GM19351 (cell line): ENCODE measurements at regions not wholly inside any gene's neighbourhood (a gene's known extent, or its start where the extent isn't known, plus 50 kb on each side); places are given as distances from the start of the nearest gene placed in this dataset.
"Not testable (repeated sequence)": the region's sequence is repeated elsewhere in the genome, so short reads cannot be mapped to it uniquely, and the experiment has no call there.

Experiments
- ATAC-seq: cut with Tn5 transposase; IDR thresholded peaks from one replicate; pipeline ENCODE4 v1.9.1; 2021; ENCODE audit warnings: mild to moderate bottlenecking, moderate library complexity; ENCODE audit not compliant: unreplicated experiment

DNA sequence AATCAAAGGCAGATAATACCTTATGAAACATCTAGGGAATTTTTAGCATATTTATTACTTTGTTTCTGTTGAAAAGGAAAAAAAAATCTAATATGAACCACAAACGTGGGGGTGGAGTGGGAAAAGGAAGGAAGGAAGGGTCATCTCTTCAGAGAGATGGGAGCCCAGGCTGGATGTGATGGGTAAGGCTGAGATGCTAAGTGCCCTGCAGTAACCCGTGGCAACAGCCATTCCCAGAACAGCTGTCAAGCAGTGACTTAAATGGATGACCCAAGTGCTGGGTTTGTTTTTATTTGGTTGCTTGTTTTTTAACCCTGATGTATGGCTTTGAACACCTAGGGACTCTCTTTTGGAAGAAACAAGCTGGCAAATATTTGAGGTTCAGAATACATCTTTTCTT lies 50.7 kb upstream of the KLF7 start:
- ATAC-seq, result no peak

DNA sequence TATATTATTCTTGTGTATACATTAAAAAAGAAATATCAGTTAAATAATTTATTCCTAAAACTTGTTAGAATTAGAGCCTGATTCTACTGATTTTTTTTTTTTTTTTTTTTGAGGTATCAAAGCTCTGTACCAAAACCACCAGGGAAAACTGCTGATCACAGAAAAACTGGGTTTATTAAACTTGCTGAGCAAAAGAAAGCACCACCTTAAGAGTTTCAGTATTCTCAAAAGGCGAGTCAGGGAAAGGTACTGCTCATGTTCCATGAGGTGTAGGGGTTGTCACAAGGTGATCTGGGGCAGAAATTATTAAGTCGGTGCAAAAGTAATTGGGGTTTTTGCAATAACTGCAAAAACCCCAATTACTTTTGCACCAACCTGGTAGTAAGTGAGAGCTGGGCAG lies 51.7 kb upstream of the KLF7 start:
- ATAC-seq, result no peak

DNA sequence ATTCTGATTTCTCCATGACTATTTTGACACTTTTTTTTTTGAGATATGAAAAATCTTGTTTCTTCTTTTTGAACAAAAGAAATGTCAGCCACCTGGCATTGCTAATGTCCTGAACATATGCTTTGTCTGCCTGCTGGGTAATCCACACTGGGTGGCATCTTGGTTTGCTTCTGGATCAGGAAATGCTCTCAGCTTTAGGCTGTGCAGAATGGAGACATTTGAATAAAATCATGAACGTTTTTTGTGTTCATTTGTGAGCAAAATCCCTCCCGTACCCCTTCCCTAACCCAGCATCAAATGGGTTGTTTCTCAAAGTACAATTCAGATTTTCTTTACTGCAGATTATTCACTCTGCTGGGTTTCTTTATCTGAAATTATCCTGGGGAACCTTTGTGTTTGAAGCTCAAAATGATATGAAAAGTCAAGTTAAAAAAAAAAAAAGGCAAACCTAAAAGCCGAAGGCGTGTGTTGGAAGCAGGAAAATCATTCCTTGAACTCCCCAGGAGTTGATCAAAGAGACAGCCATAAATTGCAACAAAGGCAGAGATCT lies 53.4 kb upstream of the KLF7 start:
- no peak for ATAC-seq

DNA sequence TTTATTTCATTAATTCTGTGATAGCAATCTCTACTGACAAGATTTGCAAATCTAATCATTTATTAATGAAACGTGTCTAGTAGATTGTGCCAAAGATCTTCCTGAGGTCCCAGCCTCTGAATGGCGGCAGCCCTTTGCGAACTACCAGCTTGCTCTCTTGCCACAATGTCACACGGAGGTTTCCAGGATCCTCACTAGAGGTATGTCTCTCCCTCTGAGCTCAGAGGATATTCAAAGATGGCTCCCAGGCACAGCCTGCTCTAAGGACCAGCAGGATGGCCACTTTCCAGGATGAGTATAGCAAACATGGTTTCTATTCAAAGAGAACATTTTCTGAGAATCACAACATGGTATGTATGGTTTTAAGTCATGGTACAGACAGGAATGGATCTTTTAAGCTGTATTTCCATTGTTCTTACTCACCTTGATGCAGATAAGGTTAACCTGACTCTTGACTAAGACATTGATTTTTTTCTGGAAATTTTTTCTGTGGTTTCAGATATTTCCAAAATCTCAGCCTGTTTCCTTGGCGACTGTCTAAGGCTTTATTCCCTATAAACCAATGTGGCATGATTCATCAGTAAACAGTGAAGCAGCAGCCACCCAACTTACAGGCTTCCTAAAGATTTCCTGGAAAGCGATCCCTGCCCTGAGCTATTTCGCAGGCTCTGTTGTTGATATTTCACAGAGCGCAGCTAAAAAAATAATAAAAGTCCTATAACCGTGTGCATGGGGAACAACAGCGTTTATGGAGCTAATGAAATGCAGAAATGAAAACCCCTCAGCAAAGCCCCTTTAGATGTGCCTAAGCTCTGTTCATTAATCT lies 54.1 kb upstream of the KLF7 start:
- ATAC-seq, result no peak

DNA sequence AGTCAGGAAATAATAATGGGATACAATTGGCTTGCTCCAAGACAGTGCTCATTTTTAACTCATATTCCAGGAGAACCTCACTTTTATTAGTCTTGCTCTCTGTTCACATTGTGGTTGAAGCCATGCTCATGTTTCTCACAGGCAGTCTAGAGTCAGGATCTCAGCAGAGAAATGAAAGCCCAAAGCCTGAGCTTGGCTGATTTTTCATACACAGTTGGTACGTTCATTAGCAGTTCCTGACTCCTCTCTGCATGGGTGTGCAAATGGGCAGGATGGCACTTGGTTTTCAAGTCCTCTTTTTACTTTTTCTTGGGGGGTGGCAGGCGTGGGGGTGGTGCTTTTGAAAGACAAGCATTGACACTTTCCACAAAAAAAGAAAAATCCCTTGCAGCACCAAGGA lies 56.0 kb upstream of the KLF7 start:
- ATAC-seq, result no peak

DNA sequence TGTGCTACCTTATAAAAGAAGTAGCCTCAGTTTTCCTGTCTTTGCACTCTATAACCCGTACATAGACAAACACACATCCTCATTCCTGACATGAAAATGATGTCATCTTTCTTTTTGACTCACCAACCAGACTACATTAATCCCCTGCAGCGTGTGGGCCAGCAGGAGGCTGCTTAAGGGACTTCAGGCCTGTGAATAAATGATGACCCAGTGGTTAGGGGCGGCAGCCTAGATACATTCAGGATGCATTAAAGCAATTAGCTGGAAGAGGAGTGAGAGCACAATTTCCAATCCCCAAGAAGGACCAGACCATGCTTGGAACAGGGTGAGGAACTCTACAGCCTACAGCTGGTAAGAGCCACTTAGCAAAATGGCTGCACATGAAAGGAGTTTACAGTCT lies 57.3 kb upstream of the KLF7 start:
- peak; percentile 85 for ATAC-seq

DNA sequence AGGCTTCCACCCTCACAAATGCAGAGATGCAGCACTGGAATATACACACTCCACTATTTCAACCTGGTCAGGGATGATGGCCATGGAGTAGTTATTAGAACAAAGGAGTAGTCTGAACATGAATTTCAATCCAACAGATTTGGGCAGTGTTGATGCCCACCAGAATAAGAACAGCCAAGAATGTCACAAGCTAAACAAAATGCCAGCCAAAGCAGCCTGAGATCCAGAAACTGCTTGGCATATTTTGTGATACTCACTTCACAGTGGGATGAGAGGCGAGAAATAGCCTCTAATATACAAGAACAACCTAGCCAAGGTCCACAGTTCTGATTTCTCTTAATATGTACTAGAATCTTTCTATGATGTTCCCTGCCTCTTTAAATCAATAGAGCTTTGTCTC lies 58.6 kb upstream of the KLF7 start:
- ATAC-seq, result no peak

DNA sequence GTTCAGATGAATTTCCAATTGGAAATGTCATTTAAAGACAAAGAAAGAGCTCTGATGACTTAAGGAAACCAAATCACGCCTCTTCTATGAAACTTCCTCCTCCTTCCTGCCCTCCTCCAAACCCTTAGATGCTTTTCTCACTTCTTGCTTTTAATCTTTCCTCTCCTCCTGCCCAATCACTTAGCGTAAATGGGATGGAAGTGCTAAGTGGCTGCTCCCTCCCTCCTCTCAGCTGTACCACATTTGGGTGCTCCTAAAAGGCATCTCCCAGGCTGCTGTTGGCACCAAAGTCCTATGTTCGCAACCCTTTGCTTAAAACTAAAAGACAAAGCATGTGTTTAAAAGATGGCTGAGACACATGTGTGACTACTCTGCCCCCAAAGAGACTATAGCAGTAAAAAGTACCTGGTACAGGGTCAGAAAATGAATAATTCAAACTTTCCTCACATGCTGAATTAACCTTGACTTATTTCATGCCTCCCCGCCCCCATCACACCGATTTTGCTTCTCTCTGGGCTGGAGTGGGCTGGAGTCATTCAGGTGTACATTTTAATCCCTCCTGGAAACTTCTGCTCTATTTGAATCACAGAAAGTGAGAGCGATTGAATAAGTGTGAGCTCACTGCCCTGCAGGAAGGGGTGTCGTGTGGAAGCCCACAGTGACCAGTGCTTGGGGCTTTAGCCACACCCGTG lies 59.2 kb upstream of the KLF7 start:
- no peak for ATAC-seq

DNA sequence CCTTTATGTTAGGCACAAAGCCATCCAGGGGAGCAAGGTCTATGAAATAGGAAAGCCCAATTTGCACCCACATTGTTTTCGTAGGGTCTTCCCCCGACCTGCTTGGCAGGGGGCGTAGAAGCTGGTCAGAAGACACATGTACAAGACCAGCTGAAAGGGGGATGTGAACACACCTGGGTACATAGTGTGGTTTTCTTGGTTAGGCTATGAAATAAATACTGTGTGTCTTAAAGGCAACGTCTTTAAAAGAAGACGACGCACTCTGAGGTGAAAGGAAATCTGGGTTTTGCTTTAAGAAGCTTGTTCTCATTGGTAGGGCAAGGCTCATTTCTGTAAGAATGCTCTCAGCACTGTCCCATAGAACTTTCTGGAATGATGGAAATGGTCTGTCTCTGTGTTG lies 60.0 kb upstream of the KLF7 start:
- ATAC-seq, result no peak

DNA sequence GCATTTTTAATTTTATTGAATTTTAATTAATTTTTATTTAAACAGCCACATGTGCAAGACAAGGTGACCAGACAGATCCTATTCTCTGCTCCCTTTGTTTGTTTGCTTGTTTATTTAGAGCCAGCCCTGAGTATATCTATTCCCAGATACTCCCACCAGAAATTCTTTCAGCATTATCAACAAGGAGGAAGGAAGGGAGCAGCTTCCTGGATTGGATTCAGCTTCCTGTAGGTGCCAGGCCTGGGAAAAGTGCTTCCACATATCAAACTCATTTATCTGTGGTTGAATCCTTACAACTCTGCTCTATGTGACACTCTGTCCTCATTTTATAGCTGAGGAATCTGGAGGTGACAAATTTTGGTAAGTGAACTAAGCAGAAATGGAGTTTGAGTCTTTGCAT lies 60.5 kb upstream of the KLF7 start:
- ATAC-seq, result no peak

DNA sequence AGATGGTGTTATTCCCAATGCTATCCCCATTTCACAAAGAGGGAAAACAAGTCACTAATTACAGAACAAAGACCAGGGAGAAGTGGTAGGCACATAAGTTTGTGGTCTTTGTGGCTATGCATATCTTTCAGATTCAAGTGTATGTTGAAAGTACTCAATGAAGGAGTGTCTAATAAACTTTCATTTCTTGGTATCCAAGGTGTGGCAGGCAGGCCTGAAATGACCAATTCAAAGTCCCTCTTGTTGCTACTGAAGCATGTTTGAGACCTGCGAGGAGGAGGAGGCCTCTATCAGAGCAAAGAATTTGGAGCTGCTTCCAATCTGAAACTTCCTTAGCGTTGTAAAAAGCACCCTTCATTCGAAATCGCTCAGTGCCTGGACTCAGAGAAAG lies 60.9 kb upstream of the KLF7 start:
- ATAC-seq, result peak; percentile 45

DNA sequence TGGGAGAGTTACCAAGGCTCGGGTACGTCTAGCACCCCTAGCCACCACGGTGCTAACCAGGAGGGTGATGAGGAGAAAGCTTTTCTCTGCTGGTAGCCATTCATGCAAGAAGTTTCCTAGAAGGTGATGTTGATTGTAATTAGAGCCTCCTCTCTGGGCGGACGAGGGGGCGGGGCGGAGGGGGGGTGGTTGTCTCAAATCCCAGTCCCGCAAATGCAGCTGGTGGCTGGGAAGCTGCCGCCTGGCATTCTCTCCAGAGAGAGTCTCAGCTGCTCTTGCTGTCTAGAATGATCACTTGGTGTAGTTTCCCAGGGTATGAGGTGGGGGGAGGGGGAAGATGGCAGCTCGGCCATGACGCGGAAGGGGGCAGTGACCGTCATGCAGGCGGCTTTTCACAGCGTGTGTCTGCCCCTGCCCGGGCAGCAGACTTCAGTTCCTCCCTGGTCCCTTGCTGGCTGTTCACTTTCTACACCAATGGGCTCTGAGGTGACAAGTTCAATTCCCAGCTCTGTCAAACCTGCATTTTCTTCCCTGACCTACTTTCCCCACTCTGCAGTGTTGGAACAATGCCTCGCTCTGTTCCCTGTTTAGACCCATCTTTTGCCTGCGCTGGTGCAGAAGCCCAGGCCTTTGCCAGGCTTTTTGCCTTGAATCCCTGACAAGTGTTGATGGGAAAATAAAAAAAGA lies 61.5 kb upstream of the KLF7 start:
- ATAC-seq, result no peak

DNA sequence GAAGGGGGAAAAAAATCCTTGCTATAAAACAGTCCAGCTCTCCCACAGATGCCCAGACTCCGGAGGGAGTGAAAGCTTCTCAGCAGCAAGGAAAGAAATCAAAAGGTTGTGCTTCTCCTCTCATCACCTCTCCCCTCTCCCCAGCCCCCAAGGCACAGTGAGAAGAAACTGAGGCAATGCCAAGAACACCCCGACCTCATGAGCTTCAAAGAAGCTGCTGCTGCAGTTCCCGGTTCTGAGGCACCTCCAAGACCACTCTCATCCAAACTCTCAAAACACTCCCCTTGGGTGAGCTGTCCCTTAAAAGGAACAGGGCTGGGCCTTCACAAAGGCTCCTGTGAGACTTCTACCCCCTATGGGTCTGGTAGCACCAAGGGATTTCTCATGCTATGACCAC lies 62.0 kb upstream of the KLF7 start:
- no peak for ATAC-seq

DNA sequence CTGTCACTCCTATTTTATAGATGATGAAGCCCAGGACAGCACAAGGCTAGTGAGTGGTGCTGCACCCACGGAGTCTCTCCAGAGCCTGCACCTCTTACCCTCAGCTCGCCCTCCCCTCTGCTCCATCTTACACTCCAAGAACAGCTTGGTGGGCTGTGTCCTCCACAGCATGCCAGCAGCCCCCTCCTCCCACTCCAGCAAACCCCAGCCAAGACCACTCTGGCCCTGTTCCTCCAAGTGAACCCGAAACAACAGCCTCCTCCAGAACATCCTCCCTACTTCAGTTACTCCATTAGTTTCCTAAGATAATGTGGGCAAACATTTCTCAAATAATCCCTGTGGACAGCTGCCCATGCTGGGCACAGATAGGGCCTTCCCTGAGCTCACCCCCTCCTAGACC lies 62.7 kb upstream of the KLF7 start:
- no peak for ATAC-seq

DNA sequence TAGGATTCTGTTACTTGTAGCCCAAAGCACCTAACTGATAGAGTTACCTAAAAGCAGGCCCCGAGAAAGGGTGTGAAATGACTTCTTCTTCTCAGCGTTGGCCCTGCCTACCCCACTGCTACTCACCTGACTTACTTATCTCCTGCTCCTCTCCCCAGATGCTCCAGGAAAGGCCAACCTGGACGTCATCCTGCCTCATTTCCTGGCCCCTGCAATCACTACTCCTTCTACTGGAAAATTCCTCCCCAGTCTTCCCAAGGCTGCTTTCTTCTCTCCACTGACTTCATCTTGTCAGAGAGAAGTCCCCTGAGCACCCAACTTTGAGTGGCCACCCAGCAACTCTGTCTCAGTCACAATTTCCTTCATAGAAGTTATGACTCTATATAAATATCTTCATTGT lies 63.4 kb upstream of the KLF7 start:
- no peak for ATAC-seq

DNA sequence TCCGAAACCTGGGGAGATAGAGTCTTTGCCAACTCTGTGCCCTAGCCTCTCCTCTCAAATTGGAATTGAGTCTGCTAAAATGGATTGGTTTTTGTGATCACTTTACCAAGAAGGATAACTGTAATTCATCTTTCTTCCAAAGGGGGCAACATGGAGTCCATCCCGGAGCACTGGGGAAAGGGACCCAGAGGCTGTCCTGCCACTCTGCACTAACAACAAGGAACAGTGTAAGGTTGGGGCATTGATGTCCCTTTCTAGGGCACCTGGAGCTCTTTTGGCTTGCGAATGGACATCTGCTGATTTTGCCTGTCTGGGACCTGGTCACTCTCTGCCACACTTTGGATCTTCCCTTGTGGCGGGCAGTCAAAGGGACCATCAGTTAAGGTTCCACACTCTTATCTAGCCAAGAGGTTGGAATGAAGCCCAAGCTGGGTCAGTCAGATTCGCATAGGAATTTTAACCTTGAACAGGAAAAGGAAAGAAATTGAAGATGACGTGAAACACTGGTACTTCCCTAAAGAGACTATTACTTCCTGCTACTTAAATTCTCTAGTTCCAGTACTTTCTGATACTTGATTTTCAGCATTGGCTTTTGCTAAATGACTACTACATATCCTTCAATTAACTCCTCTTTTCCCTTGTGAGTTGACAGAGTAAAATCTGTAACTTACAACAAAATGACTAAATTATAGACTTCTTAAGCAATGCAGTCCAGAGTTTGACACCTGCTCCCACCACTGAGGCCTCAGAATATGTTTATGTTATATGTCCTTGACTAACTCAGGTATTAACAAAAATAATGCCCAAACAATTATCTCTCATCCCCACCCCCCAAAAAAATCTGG lies 64.7 kb upstream of the KLF7 start:
- ATAC-seq, result no peak

DNA sequence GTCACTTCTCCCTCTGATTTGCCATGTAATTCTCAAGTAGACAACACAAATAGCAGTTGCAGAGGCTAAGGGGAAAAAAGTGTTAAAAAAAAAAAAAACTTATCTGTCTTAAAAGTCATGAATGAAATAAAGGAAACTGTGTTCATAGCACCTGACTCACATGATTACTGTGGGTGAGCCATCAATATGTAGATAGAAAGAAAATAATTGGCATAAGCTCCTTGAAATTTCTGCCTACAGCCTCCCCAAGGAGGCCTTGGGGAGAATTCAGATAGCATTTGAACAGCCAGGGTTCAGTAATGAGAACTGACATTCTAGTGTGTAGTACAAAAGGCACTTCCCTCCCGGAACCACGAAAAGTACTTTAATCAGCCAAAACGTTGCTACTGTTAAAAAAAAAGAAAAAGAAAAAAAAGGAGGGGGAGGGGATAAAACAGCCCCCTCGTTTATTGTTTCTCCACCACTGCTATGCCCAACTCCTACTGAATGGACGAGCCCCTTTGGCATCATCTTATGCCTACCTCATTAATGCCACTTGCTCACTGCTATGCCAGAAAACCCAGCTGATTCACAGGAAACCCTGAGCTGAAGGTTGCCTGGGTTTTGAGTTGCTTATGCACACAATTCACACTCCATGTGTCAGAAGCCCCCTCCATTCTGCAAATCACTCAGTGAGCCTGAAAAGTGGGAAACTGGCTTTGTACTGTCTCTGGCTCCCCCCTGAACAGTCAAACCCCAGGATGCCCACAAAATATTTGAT lies 65.5 kb upstream of the KLF7 start:
- no peak for ATAC-seq

DNA sequence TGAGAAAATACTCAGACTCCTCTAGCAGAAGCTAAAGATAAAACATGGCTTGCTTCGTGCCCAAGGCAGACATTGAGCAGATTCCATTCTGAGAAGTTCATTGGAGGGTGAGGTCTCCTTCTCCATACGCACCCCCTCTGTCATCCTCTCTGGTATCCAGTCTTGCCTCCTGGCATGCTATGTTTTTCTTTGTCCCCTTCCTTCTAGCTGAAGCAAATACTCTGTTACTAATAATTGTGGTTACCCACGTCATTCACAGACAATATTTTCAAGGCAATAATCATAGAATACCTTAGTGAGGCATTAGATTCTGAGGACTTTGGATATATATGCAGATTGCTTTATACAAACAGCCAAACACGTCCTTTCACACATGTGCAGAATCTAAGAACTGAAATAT lies 66.2 kb upstream of the KLF7 start:
- no peak for ATAC-seq

DNA sequence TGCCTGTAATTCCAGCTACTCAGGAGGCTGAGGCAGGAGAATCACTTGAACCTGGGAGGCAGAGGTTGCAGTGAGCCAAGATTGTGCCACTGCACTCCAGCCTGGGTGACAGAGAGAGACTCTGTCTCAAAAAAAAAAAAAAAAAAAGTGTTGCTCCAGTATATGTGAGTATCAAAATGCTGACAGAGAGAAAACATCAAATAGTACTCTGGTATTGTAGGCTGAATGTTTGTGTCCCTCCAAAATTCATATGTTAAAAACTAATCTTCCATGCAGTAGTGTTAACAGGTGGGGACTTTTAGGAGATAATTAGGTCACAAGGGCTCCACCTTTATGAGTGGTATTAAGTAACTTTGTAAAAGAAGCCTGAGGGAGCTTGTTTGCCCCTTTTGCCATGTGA lies 67.4 kb upstream of the KLF7 start:
- ATAC-seq, result not testable (repeated sequence)

DNA sequence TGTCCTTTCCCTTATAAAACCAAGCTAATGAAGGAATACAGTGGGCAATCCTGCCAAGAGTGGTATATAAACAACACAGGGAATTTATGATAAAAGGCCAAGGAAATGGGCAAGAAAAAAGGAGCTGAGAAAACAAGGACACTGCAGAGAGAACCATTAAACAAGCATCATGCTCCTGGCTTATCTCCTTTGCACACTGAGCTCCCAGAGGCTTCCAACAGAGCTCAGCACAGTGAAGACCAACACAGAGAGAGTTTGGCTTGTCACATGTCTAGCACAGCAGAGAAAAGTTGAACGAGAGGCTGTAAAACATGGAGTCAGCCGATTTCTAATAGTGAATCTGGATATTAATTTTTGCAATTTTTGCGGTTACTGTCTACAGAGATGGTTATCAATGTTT lies 68.0 kb upstream of the KLF7 start:
- ATAC-seq, result no peak
